ENCODE measurements at regions not wholly inside any gene's neighbourhood (a gene's known extent, or its start where the extent isn't known, plus 50 kb on each side); places are given as distances from the start of the nearest gene placed in this dataset.
A peak's percentile ranks its signal among the peaks of the same experiment; 100 is the strongest.
"Not testable (repeated sequence)": the region's sequence is repeated elsewhere in the genome, so short reads cannot be mapped to it uniquely, and the experiment has no call there.

DNA sequence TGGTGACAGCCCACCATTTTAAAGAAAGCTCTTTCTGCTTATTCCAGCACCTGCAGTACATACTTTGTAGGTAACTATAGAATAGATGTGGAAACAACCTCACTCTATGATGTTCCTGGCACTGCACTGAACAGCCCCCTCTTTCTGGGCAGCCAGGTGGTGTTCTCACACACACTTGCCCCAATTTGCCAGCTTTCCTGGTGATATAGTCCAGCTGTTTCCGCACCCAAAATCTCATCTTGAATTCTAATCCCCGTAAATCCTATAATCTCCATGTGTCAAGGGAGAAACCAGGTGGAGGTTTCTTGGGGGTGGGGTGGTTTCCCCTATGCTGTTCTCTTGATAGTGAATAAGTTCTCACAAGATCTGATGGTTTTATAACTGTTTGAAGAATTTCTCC lies 102.2 kb downstream of the FCRL5 start:
- Mint-ChIP-seq H3K36me3 (ENCODE audit: low read depth) (no peaks in the 10 kb centered on the region), H3K4me1 (peaks cover 56% of the 10 kb centered on the region), H3K9me3 (peaks cover 7% of the 10 kb centered on the region), H3K4me3 (peak overlapping the region; percentile 24), H3K27ac (peak overlapping the region; percentile 76), H3K27me3 (ENCODE audit: insufficient read depth) (no peaks in the 10 kb centered on the region)
- DNase-seq = no peak
- H3K27me3 ChIP-seq (ENCODE audit: control insufficient read depth, insufficient read depth, low read length, poor library complexity, severe bottlenecking) = no peaks in the 10 kb centered on the region
- H3K4me1 ChIP-seq (ENCODE audit: control insufficient read depth, insufficient read depth, low read length) = peaks cover 26% of the 10 kb centered on the region
- 54% methylated on average over 2 of the region's 2 CpGs; no CpG with 5 or more reads in 1 of the 2 experiments for WGBS, 2 experiments (ENCODE audit: insufficient coverage in 1 of 2, insufficient read length in 1 of 2)
- H3K27ac ChIP-seq (ENCODE audit: low read depth, low read length) = no peak overlapping the region
- H3K9me3 ChIP-seq (ENCODE audit: control insufficient read depth, low read length) = peaks cover 8% of the 10 kb centered on the region
- H3K4me3 ChIP-seq (ENCODE audit: low read length) = peak overlapping the region; percentile 53
- TF ChIP-seq, protein P1, sequence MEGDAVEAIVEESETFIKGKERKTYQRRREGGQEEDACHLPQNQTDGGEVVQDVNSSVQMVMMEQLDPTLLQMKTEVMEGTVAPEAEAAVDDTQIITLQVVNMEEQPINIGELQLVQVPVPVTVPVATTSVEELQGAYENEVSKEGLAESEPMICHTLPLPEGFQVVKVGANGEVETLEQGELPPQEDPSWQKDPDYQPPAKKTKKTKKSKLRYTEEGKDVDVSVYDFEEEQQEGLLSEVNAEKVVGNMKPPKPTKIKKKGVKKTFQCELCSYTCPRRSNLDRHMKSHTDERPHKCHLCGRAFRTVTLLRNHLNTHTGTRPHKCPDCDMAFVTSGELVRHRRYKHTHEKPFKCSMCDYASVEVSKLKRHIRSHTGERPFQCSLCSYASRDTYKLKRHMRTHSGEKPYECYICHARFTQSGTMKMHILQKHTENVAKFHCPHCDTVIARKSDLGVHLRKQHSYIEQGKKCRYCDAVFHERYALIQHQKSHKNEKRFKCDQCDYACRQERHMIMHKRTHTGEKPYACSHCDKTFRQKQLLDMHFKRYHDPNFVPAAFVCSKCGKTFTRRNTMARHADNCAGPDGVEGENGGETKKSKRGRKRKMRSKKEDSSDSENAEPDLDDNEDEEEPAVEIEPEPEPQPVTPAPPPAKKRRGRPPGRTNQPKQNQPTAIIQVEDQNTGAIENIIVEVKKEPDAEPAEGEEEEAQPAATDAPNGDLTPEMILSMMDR (conservative IDR thresholded peaks at IDR 0.05) = no peak
- no peaks in the 10 kb centered on the region for H3K36me3 ChIP-seq (ENCODE audit: control insufficient read depth, insufficient read depth, low read length)
- peak overlapping the region; percentile 7 for H3K9ac ChIP-seq (ENCODE audit: extremely low read depth, low read length, poor library complexity, severe bottlenecking)

GRCh38 chr1:157448636-157449035 lies 103.7 kb downstream of the FCRL5 start:
- no peak overlapping the region for H3K4me3 Mint-ChIP-seq
- Histone ChIP-seq H3K4me1 (ENCODE audit: control insufficient read depth, insufficient read depth, low read length) (peaks cover 26% of the 10 kb centered on the region), H3K9ac (ENCODE audit: extremely low read depth, low read length, poor library complexity, severe bottlenecking) (no peak overlapping the region), H3K27me3 (ENCODE audit: control insufficient read depth, insufficient read depth, low read length, poor library complexity, severe bottlenecking) (no peaks in the 10 kb centered on the region), H3K9me3 (ENCODE audit: control insufficient read depth, low read length) (peaks cover 8% of the 10 kb centered on the region), H3K27ac (ENCODE audit: low read depth, low read length) (no peak overlapping the region), H3K36me3 (ENCODE audit: control insufficient read depth, insufficient read depth, low read length) (no peaks in the 10 kb centered on the region), H3K4me3 (ENCODE audit: low read length) (peak overlapping the region; percentile 45)
- H3K4me1 Mint-ChIP-seq = peaks cover 56% of the 10 kb centered on the region
- TF ChIP-seq, protein P1 (conservative IDR thresholded peaks at IDR 0.05) = no peak
- H3K27me3 Mint-ChIP-seq (ENCODE audit: insufficient read depth) = no peaks in the 10 kb centered on the region
- H3K36me3 Mint-ChIP-seq (ENCODE audit: low read depth) = no peaks in the 10 kb centered on the region
- DNase-seq = no peak
- peak overlapping the region; percentile 54 for H3K27ac Mint-ChIP-seq
- H3K9me3 Mint-ChIP-seq = peaks cover 7% of the 10 kb centered on the region

- H3K36me3 Mint-ChIP-seq (ENCODE audit: low read depth); H3K36me3 ChIP-seq (ENCODE audit: control insufficient read depth, insufficient read depth, low read length); H3K4me3 ChIP-seq (ENCODE audit: low read length); H3K9me3 Mint-ChIP-seq; H3K9ac ChIP-seq (ENCODE audit: extremely low read depth, low read length, poor library complexity, severe bottlenecking); H3K27me3 Mint-ChIP-seq (ENCODE audit: insufficient read depth); DNase-seq; H3K27ac ChIP-seq (ENCODE audit: low read depth, low read length); H3K27ac Mint-ChIP-seq; H3K9me3 ChIP-seq (ENCODE audit: control insufficient read depth, low read length); H3K4me3 Mint-ChIP-seq; H3K27me3 ChIP-seq (ENCODE audit: control insufficient read depth, insufficient read depth, low read length, poor library complexity, severe bottlenecking): not testable (repeated sequence)
- H3K4me1 ChIP-seq (ENCODE audit: control insufficient read depth, insufficient read depth, low read length) = peaks cover 31% of the 10 kb centered on the region
- H3K4me1 Mint-ChIP-seq = peaks cover 55% of the 10 kb centered on the region
- WGBS, 2 experiments (ENCODE audit: insufficient coverage in 1 of 2, insufficient read length in 1 of 2) = 95 to 100% methylated on average over 1 to 31 of the region's 31 CpGs
Observed at GRCh38 chr1:157446356-157446755, 106.0 kb downstream of the FCRL5 start.

GRCh38 chr1:157445616-157446140 lies 106.6 kb downstream of the FCRL5 start:
- Histone ChIP-seq H3K4me1 (ENCODE audit: control insufficient read depth, insufficient read depth, low read length) (peaks cover 26% of the 10 kb centered on the region), H3K4me3 (ENCODE audit: low read length) (peak overlapping the region; percentile 43)
- DNase-seq; H3K36me3 Mint-ChIP-seq (ENCODE audit: low read depth); H3K27ac ChIP-seq (ENCODE audit: low read depth, low read length); H3K9me3 ChIP-seq (ENCODE audit: control insufficient read depth, low read length); H3K27me3 Mint-ChIP-seq (ENCODE audit: insufficient read depth); H3K4me3 Mint-ChIP-seq; H3K27me3 ChIP-seq (ENCODE audit: control insufficient read depth, insufficient read depth, low read length, poor library complexity, severe bottlenecking); H3K36me3 ChIP-seq (ENCODE audit: control insufficient read depth, insufficient read depth, low read length); H3K9me3 Mint-ChIP-seq; H3K9ac ChIP-seq (ENCODE audit: extremely low read depth, low read length, poor library complexity, severe bottlenecking); H3K27ac Mint-ChIP-seq: not testable (repeated sequence)
- 92 to 98% methylated on average over 4 to 14 of the region's 15 CpGs for WGBS, 2 experiments (ENCODE audit: insufficient coverage in 1 of 2, insufficient read length in 1 of 2)
- H3K4me1 Mint-ChIP-seq = peaks cover 52% of the 10 kb centered on the region

Data from endodermal cell (in vitro differentiated cells).